HUES6 (cell line): ENCODE measurements at regions not wholly inside any gene's neighbourhood (a gene's known extent, or its start where the extent isn't known, plus 50 kb on each side); places are given as distances from the start of the nearest gene placed in this dataset.

ENCODE experiments used
- H3K27ac ChIP-seq: 2 replicates; pipeline ENCODE4 v1.7.0; 2013; ENCODE audit warnings: low read depth, mild to moderate bottlenecking, low read length, inconsistent platforms
- H3K27me3 ChIP-seq: 2 replicates; pipeline ENCODE4 v1.6.1; 2013; ENCODE audit warnings: low read length; ENCODE audit not compliant: control insufficient read depth, insufficient read depth
- H3K36me3 ChIP-seq: 2 replicates; pipeline ENCODE4 v1.6.1; 2013; ENCODE audit warnings: low read length; ENCODE audit not compliant: control insufficient read depth, insufficient read depth
- H3K4me1 ChIP-seq: 2 replicates; pipeline ENCODE4 v1.6.1; 2013; ENCODE audit warnings: low read length; ENCODE audit not compliant: control insufficient read depth, insufficient read depth
- H3K4me3 ChIP-seq: 2 replicates; pipeline ENCODE4 v1.5.1; 2013; ENCODE audit warnings: low read depth, low read length
- H3K9ac ChIP-seq: one replicate; pipeline ENCODE4 v1.6.1; 2013; ENCODE audit warnings: mild to moderate bottlenecking, low read length
- H3K9me3 ChIP-seq: 2 replicates; pipeline ENCODE4 v1.6.1; 2013; ENCODE audit warnings: low read depth, low read length; ENCODE audit not compliant: control insufficient read depth, insufficient read depth

GRCh38 chr16:85398688-85399582, 214.2 kb upstream of the GSE1 start:
- Histone ChIP-seq H3K9ac (no peak overlapping the region), H3K4me1 (peaks cover 51% of the 10 kb centered on the region), H3K27me3 (no peaks in the 10 kb centered on the region), H3K4me3 (no peak overlapping the region), H3K9me3 (0 out of 2 replicates have a peak, but pooled peaks cover 6% of the 10 kb centered on the region), H3K27ac (no peak overlapping the region), H3K36me3 (no peaks in the 10 kb centered on the region)

- Histone ChIP-seq H3K9me3 (0 out of 2 replicates have a peak, but pooled peaks cover 6% of the 10 kb centered on the region), H3K4me1 (peaks cover 43% of the 10 kb centered on the region), H3K4me3 (no peak overlapping the region), H3K27me3 (no peaks in the 10 kb centered on the region), H3K27ac (no peak overlapping the region), H3K36me3 (no peaks in the 10 kb centered on the region), H3K9ac (no peak overlapping the region)
Observed at GRCh38 chr16:85399583-85400284, 213.4 kb upstream of the GSE1 start.

GRCh38 chr16:85400305-85401205, 212.6 kb upstream of the GSE1 start:
- no peaks in the 10 kb centered on the region for H3K36me3 ChIP-seq
- 0 out of 2 replicates have a peak, but pooled peaks cover 6% of the 10 kb centered on the region for H3K9me3 ChIP-seq
- H3K4me1 ChIP-seq = peaks cover 35% of the 10 kb centered on the region
- no peak overlapping the region for H3K4me3 ChIP-seq
- no peak overlapping the region for H3K9ac ChIP-seq
- H3K27me3 ChIP-seq = no peaks in the 10 kb centered on the region
- no peak overlapping the region for H3K27ac ChIP-seq

GRCh38 chr16:85401370-85401916, 211.7 kb upstream of the GSE1 start:
- H3K9me3 ChIP-seq = 0 out of 2 replicates have a peak, but pooled peaks cover 6% of the 10 kb centered on the region
- H3K27ac ChIP-seq = no peak overlapping the region
- no peaks in the 10 kb centered on the region for H3K36me3 ChIP-seq
- H3K4me1 ChIP-seq = peaks cover 27% of the 10 kb centered on the region
- no peak overlapping the region for H3K4me3 ChIP-seq
- H3K27me3 ChIP-seq = no peaks in the 10 kb centered on the region
- no peak overlapping the region for H3K9ac ChIP-seq

GRCh38 chr16:85401917-85402766, 211.0 kb upstream of the GSE1 start:
- no peaks in the 10 kb centered on the region for H3K36me3 ChIP-seq
- H3K9ac ChIP-seq = no peak overlapping the region
- no peak overlapping the region for H3K4me3 ChIP-seq
- H3K9me3 ChIP-seq = 0 out of 2 replicates have a peak, but pooled peaks cover 6% of the 10 kb centered on the region
- H3K27me3 ChIP-seq = no peaks in the 10 kb centered on the region
- H3K4me1 ChIP-seq = peaks cover 20% of the 10 kb centered on the region
- H3K27ac ChIP-seq = no peak overlapping the region

GRCh38 chr16:85402910-85403692, 210.0 kb upstream of the GSE1 start:
- Histone ChIP-seq H3K36me3 (no peaks in the 10 kb centered on the region), H3K27me3 (no peaks in the 10 kb centered on the region), H3K4me1 (peaks cover 15% of the 10 kb centered on the region), H3K9me3 (0 out of 2 replicates have a peak, but pooled peaks cover 6% of the 10 kb centered on the region), H3K4me3 (peak overlapping the region; percentile 15; the same call in 1 of the 2 replicates), H3K27ac (no peak overlapping the region), H3K9ac (peak overlapping the region; percentile 9)

DNA sequence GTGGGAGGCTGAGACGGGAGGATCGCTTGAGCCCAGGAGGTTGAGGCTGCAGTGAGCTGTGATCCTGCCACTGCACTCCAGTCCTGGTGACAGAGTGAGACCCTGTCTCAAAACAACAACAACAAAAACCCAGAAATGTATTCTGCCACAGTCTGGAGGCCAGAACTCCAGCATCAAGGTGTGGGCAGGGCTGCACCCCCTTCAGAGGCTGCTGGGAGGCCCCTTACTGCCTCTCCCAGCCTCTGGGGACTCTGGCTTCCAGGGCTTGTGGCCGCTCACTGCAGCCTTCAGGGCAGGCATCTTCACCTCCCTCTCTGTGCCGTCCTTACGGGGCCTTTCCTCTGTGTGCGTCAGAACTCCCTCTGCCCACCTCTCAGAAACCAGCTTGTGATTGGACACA, 209.4 kb upstream of the GSE1 start:
- Histone ChIP-seq H3K9me3 (0 out of 2 replicates have a peak, but pooled peaks cover 6% of the 10 kb centered on the region), H3K27me3 (no peaks in the 10 kb centered on the region), H3K4me3 (no peak overlapping the region), H3K4me1 (peaks cover 15% of the 10 kb centered on the region), H3K36me3 (no peaks in the 10 kb centered on the region), H3K27ac (no peak overlapping the region), H3K9ac (no peak overlapping the region)

GRCh38 chr16:85412911-85413520, 200.1 kb upstream of the GSE1 start:
- Histone ChIP-seq H3K27me3 (no peaks in the 10 kb centered on the region), H3K9me3 (peaks cover 4% of the 10 kb centered on the region; the same call in 1 of the 2 replicates), H3K4me3 (no peak overlapping the region), H3K9ac (no peak overlapping the region), H3K27ac (no peak overlapping the region), H3K36me3 (no peaks in the 10 kb centered on the region), H3K4me1 (no peaks in the 10 kb centered on the region; the same call in 1 of the 2 replicates)
